Right renal pelvis (tissue), 4 donors: ENCODE measurements at regions not wholly inside any gene's neighbourhood (a gene's known extent, or its start where the extent isn't known, plus 50 kb on each side); places are given as distances from the start of the nearest gene placed in this dataset.
A peak's percentile ranks its signal among the peaks of the same experiment; 100 is the strongest.

Experiments
- DNase-seq, 4 donors: peaks; one replicate each; pipeline ENCODE4 v3.0.0-alpha.2; 2013; ENCODE audit warnings: low read depth in 4 of 4, low spot score in 3 of 4, missing footprints in 1 of 4

GRCh38 chr3:18648159-18648558, 223.0 kb upstream of the SATB1 start:
- DNase-seq, result no peak

GRCh38 chr3:18645619-18646018, 220.5 kb upstream of the SATB1 start:
- DNase-seq, result no peak

GRCh38 chr3:18643281-18643680, 218.1 kb upstream of the SATB1 start:
- peak in 1 of 4 donors; percentile 12 for DNase-seq

GRCh38 chr3:18641916-18642315, 216.8 kb upstream of the SATB1 start:
- DNase-seq, result no peak

GRCh38 chr3:18635215-18635614, 210.1 kb upstream of the SATB1 start:
- DNase-seq, result no peak

- DNase-seq, result no peak
Observed at GRCh38 chr3:18634461-18634860, 209.3 kb upstream of the SATB1 start.

DNA sequence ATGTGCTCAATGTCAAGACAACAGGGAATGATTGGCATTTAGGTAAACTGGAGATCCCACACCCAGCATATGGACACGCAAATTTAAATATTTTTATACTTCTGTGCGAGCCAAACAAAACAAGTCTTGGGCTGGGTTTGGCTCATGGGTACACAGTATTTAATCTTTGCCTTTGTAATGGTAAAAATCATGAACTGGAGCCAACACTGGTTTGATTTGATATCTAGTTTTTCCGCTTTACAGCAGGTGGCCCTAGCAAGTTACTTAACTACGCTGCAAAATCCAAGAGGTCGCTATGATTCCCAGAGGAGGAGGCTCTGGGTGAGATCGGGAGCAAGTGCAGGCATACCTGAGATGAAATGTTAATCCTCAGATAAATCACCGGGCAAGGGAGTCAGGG, 207.9 kb upstream of the SATB1 start:
- DNase-seq, result no peak

GRCh38 chr3:18630295-18630694, 205.2 kb upstream of the SATB1 start:
- DNase-seq, result no peak

- no peak for DNase-seq
Observed at GRCh38 chr3:18625085-18625484, 199.9 kb upstream of the SATB1 start.

DNA sequence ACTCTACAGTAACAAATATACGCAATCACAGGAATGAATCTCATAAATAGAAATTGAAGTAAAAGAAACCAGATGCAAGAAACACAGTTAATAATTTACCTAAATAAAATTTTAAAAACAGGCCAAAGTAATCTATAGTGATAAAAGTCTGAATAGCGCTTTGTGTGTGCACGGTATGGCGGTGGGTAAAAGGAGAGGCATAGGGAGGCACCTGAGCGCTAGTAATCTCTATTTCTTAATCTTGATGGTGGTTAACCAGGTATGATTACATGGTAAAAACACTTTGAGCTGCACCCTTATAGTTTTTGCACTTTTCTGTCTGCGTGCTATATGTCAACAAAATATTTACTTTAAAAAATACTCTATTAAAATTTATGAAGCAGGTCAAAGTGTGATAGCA, 198.1 kb upstream of the SATB1 start:
- no peak for DNase-seq

GRCh38 chr3:18618723-18619122, 193.6 kb upstream of the SATB1 start:
- DNase-seq, result no peak

- DNase-seq, result no peak
Observed at GRCh38 chr3:18611991-18612390, 186.9 kb upstream of the SATB1 start.

- no peak for DNase-seq
Observed at GRCh38 chr3:18609187-18609586, 184.0 kb upstream of the SATB1 start.

- DNase-seq, result no peak
Observed at GRCh38 chr3:18597919-18598318, 172.8 kb upstream of the SATB1 start.

DNA sequence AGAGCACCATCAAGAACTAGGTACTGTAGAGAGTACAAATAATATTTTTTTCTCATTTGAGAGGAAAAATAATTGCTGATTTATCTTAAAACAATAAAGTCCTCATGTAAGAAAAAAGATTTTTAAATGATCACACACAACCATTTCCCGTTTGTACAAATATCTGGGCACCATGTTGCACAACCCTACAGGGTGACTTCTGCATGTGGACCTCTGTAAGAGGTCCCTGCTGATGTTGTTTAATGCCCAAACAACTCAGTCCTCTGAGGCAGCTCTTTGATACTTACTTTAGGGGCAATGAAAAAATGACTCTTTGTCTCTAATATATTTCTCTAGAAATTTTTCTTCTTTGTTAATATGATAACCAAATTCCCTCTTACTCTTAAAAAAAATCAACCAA, 168.1 kb upstream of the SATB1 start:
- DNase-seq, result no peak

DNA sequence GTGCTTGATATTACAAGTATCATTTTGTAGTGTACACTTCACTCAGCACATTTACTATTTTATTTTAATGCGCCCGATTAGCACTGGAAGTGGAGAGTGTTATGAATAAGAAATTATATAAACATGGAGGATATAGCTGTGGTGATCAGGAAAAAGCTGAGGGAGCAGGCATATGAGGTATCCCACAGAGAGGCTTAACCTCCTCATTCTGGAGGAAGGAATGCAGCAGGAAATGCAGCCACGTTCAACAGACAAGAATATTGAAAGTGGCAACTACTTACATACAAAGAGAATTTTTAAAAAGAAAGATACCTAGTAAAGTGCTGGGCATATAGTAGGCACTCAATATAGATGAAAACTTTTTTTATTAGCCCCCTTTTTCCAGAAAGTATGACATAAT, 166.0 kb upstream of the SATB1 start:
- no peak for DNase-seq

DNA sequence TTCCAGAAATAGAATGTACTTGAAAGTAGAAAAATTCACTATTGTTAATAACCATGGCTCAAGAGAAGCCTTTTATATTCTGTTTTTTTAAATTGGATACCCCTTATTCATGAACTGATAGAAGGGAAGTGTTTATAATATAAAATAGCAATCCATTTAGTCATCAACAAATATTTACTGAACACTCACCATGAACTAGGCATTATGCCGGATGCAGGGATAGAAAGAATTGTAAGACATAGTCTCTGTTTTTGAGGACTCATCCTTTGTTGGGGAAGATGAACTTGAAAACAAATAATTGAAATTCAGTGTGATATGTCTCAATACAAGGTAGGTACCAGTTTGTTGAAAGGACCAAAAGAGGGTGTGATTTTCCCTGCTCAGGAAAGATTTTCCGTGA, 160.9 kb upstream of the SATB1 start:
- no peak for DNase-seq

DNA sequence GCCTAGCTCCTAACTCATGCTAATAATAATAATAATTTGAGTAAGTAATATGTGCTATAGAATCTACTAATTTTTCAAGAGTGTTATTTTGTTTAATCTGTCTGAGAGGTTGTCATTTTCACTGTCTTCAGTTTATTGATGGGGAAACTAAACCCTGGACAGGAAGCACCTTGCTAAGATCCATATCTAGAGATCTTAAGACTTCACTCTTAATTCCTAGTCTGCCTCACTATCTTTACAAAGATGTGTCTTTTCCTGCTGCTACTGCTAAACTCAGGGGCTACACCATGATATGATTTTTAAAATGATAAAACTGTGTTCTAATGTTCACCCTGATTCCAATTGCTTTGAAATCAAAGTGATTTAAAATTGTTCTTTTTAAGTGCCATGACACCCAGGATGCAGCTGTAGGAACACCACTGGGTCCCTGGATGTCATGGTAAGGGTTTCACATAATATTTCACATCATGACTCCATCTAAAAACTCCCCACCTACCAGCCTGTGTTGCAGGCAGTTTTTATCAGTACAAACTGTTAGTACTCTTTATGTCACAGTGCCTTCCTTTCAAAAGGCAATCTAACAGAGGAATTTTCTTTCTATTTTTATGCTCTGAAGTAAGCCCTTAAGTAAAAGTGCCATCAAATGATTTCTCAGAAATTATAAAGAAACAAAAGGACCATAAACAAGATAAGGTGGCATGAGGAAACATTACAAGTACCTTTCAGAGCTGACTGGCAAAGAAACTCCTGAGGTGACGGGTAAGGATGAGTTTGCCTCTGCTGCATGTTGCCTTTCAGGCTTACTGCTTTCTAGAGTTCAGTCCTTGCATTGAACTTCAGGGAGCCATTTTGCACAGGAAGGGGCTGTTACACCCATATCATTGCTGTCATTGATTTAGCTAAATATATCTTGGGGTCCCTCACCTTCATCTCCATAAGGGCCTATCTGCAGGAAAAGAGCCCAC, 160.1 kb upstream of the SATB1 start:
- DNase-seq, result no peak

DNA sequence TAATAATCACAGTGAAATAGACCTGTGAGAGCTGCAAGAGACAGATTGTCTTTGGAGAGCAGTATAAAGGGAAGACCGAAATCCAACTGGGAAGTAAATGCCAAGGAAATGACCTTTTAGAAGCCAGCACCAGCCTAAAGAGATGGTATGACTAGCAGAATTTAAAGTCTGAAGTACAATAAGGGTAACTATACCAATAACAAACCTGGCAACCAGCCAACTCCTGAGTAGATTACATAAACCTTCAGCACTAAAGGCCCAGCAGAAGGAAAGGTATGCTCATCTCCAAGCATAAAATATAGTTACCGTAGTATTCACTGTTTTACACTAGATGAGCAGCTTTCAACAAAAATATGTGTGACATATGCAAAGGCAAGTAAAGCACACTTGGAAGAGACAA, 155.1 kb upstream of the SATB1 start:
- no peak for DNase-seq

GRCh38 chr3:18579661-18580060, 154.5 kb upstream of the SATB1 start:
- DNase-seq, result no peak

- no peak for DNase-seq
Observed at GRCh38 chr3:18575573-18575972, 150.4 kb upstream of the SATB1 start.

GRCh38 chr3:18572809-18573208, 147.7 kb upstream of the SATB1 start:
- no peak for DNase-seq

GRCh38 chr3:18567293-18567692, 142.2 kb upstream of the SATB1 start:
- DNase-seq, result no peak
